Spinal cord (tissue), 9 donors: ENCODE measurements at regions not wholly inside any gene's neighbourhood (a gene's known extent, or its start where the extent isn't known, plus 50 kb on each side); places are given as distances from the start of the nearest gene placed in this dataset.

Experiments used
- DNase-seq, 6 donors: peaks; one replicate each; pipeline versions ENCODE4 v3.0.0 to v3.0.0-alpha.2; 2013 to 2015; ENCODE audit warnings: low spot score in 6 of 6, low read depth in 4 of 6
- H3K27ac ChIP-seq: one replicate; pipeline ENCODE4 v1.5.1; 2013; ENCODE audit warnings: low read depth, low read length, control low read depth
- H3K27me3 ChIP-seq: one replicate; pipeline ENCODE4 v1.6.1; 2013; ENCODE audit warnings: low read length; ENCODE audit not compliant: control insufficient read depth, insufficient read depth
- H3K36me3 ChIP-seq: one replicate; pipeline ENCODE4 v1.6.1; 2013; ENCODE audit warnings: low read length; ENCODE audit not compliant: control insufficient read depth, insufficient read depth
- H3K4me1 ChIP-seq: one replicate; pipeline ENCODE4 v1.6.1; 2013; ENCODE audit warnings: low read length; ENCODE audit not compliant: control insufficient read depth, insufficient read depth
- H3K4me3 ChIP-seq: one replicate; pipeline ENCODE4 v1.5.1; 2013; ENCODE audit warnings: low read depth, low read length, control low read depth
- H3K9me3 ChIP-seq: one replicate; pipeline ENCODE4 v1.6.1; 2013; ENCODE audit warnings: low read length; ENCODE audit not compliant: control insufficient read depth, insufficient read depth
- WGBS: methylation state at CpG from one replicate; pipeline ENCODE4 v1.1.5; 2013; ENCODE audit warnings: missing lambda C conversion rate; ENCODE audit not compliant: insufficient coverage; 5-methylcytosine and 5-hydroxymethylcytosine counted together
- donor health status: healthy.

- H3K9me3 ChIP-seq, result no peaks in the 10 kb centered on the region
- H3K4me1 ChIP-seq, result peaks cover 4% of the 10 kb centered on the region
- WGBS, result 79% methylated on average over 2 of the region's 3 CpGs
- no peak overlapping the region for H3K27ac ChIP-seq
- H3K27me3 ChIP-seq, result no peaks in the 10 kb centered on the region
- no peaks in the 10 kb centered on the region for H3K36me3 ChIP-seq
- no peak overlapping the region for H3K4me3 ChIP-seq
- DNase-seq, result peak in 1 of 6 donors; percentile 20
These were observed 91.3 kb upstream of the NFIB start for GRCh38 chr9:14405176-14405706.

- Histone ChIP-seq H3K4me3 (no peak overlapping the region), H3K27me3 (no peaks in the 10 kb centered on the region)
- peak in 2 of 6 donors; percentile 54 to 76 for DNase-seq
These were observed 89.1 kb upstream of the NFIB start for GRCh38 chr9:14403081-14403480.

GRCh38 chr9:14402583-14402982, 88.6 kb upstream of the NFIB start:
- WGBS, result no CpG with 5 or more reads among the region's 3 CpGs
- no peak overlapping the region for H3K4me3 ChIP-seq
- no peak for DNase-seq

More at GRCh38 chr9:14403081-14403480, 89.1 kb upstream of the NFIB start:
- Histone ChIP-seq H3K27ac (no peak overlapping the region), H3K4me1 (peaks cover 4% of the 10 kb centered on the region), H3K36me3 (no peaks in the 10 kb centered on the region), H3K9me3 (no peaks in the 10 kb centered on the region)
- 45% methylated on average over 3 of the region's 4 CpGs for WGBS

GRCh38 chr9:14401911-14402310, 88.0 kb upstream of the NFIB start:
- H3K27ac ChIP-seq, result no peak overlapping the region
- peak in 1 of 6 donors; percentile 60 for DNase-seq
- no peaks in the 10 kb centered on the region for H3K27me3 ChIP-seq
- H3K4me3 ChIP-seq, result no peak overlapping the region
- no peaks in the 10 kb centered on the region for H3K36me3 ChIP-seq
- H3K9me3 ChIP-seq, result no peaks in the 10 kb centered on the region
- peaks cover 4% of the 10 kb centered on the region for H3K4me1 ChIP-seq
- no CpG with 5 or more reads among the region's 2 CpGs for WGBS

More at GRCh38 chr9:14402583-14402982, 88.6 kb upstream of the NFIB start:
- Histone ChIP-seq H3K9me3 (no peaks in the 10 kb centered on the region), H3K27me3 (no peaks in the 10 kb centered on the region), H3K4me1 (peaks cover 4% of the 10 kb centered on the region), H3K36me3 (no peaks in the 10 kb centered on the region), H3K27ac (no peak overlapping the region)

- 31% methylated on average over 2 of the region's 6 CpGs for WGBS
- H3K4me1 ChIP-seq, result peaks cover 7% of the 10 kb centered on the region
- peak overlapping the region; percentile 4 for H3K27ac ChIP-seq
- no peaks in the 10 kb centered on the region for H3K9me3 ChIP-seq
- H3K27me3 ChIP-seq, result no peaks in the 10 kb centered on the region
- peak overlapping the region; percentile 11 for H3K4me3 ChIP-seq
- DNase-seq, result peak in 2 of 6 donors; percentile 80 to 89
- H3K36me3 ChIP-seq, result no peaks in the 10 kb centered on the region
These were observed 86.7 kb upstream of the NFIB start for GRCh38 chr9:14400658-14400995.

- Histone ChIP-seq H3K36me3 (no peaks in the 10 kb centered on the region), H3K4me3 (peak overlapping the region; percentile 11), H3K4me1 (peaks cover 7% of the 10 kb centered on the region), H3K27me3 (no peaks in the 10 kb centered on the region), H3K9me3 (no peaks in the 10 kb centered on the region), H3K27ac (peak overlapping the region; percentile 4)
- WGBS, result no CpG with 5 or more reads among the region's 5 CpGs
- DNase-seq, result peak in 1 of 6 donors; percentile 55
These were observed 86.1 kb upstream of the NFIB start for GRCh38 chr9:14399756-14400657.

- H3K27ac ChIP-seq, result peak overlapping the region; percentile 50
- peak overlapping the region; percentile 6 for H3K4me3 ChIP-seq
- peak in 1 of 6 donors; percentile 68 for DNase-seq
- H3K36me3 ChIP-seq, result no peaks in the 10 kb centered on the region
- WGBS, result 52% methylated on average over 3 of the region's 8 CpGs
- H3K27me3 ChIP-seq, result no peaks in the 10 kb centered on the region
- H3K4me1 ChIP-seq, result peaks cover 7% of the 10 kb centered on the region
- H3K9me3 ChIP-seq, result no peaks in the 10 kb centered on the region
These were observed 84.5 kb upstream of the NFIB start for GRCh38 chr9:14398473-14398872.

- H3K36me3 ChIP-seq, result no peaks in the 10 kb centered on the region
- H3K9me3 ChIP-seq, result peaks cover 4% of the 10 kb centered on the region
- 0% methylated on average over 2 of the region's 5 CpGs for WGBS
- peak overlapping the region; percentile 65 for H3K27ac ChIP-seq
- peaks cover 3% of the 10 kb centered on the region for H3K4me1 ChIP-seq
- no peaks in the 10 kb centered on the region for H3K27me3 ChIP-seq
- H3K4me3 ChIP-seq, result no peak overlapping the region
- peak in 2 of 6 donors; percentile 62 to 72 for DNase-seq
These were observed 82.2 kb upstream of the NFIB start for GRCh38 chr9:14396171-14396570.

- H3K9me3 ChIP-seq, result peaks cover 4% of the 10 kb centered on the region
- peaks cover 3% of the 10 kb centered on the region for H3K4me1 ChIP-seq
- no peak overlapping the region for H3K4me3 ChIP-seq
- H3K27me3 ChIP-seq, result no peaks in the 10 kb centered on the region
- peak in 2 of 6 donors; percentile 91 to 93 for DNase-seq
- WGBS, result 27% methylated on average over 7 of the region's 11 CpGs
- H3K36me3 ChIP-seq, result no peaks in the 10 kb centered on the region
- H3K27ac ChIP-seq, result peak overlapping the region; percentile 65
These were observed 81.6 kb upstream of the NFIB start for GRCh38 chr9:14395317-14396082.
